Activated T-helper 1 cell treated with anti-CD3 and anti-CD28 coated beads, Interleukin-2, amount 50 U/mL, for 16 hours (primary cell): ENCODE measurements at regions not wholly inside any gene's neighbourhood (a gene's known extent, or its start where the extent isn't known, plus 50 kb on each side); places are given as distances from the start of the nearest gene placed in this dataset.

Experiments
- DNase-seq, 2 donors: peaks; one replicate each; pipeline ENCODE4 v3.0.0-alpha.2; 2020; ENCODE audit warnings: low read depth in 1 of 2, low spot score in 1 of 2

DNA sequence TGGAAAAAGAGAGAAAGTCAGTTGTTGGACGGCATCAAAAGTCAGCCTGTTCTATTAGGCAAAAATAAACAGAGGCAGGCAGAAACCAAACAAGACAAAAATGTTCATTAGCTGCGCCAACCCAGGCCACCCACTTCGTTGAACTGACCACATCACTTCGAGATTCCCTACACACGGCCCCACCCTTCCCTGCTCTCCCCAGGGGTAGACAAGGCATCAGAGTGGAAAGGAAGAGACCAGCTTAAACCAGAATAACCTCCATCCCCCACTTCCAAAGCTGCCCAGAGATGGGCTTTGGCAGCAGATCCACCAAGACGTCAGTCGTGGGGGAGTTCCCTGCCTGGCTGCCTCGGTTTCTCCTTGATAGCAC, 204.6 kb upstream of the TSHZ3 start:
- no peak for DNase-seq

DNA sequence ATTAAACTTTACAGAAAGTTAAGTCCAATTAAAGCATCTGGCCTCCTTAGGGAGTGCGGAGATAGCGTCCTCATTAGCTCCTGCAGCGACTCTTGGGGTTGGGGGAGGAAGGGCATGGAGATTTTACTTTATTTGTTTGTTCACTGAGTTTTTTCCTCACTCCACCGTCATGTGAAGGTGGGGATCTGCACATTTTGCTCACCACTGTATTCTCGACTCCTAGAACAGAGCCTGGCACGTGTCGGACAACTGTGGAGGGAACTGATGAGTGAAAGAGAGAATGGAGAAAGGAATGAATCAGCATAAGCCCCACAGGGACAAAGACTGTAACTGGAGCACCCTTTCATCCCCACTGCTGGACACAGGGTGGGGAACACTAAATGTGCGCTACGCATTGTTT, 205.1 kb upstream of the TSHZ3 start:
- DNase-seq = no peak

DNA sequence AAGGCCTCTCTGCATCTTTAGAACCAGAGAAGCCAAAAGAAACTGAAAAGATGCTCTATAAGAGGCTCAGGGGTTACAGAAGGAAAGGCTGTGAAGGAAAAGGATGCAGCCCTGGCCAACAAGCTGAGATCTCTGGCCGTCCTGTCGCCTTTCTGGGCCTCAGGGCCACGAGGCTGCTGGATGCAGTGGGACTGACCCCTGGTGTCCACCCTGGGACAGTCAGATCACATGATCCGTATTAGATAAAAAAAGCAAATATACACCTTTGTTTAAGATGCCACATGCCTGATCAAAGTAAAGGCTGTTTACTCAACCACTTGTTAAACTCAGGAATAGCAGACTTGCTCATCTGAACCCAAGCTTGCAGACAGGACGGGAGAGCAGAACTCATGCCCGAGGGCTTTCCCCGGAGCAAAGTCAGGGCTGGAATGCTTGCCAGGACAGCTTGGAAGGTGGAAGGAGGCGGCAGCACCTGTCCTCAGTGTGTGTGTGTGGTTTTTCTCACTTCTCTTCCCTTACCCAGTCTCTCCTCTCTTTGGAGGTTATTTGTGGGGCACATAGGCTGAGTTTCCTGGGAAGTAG, 206.5 kb upstream of the TSHZ3 start:
- DNase-seq = no peak

DNA sequence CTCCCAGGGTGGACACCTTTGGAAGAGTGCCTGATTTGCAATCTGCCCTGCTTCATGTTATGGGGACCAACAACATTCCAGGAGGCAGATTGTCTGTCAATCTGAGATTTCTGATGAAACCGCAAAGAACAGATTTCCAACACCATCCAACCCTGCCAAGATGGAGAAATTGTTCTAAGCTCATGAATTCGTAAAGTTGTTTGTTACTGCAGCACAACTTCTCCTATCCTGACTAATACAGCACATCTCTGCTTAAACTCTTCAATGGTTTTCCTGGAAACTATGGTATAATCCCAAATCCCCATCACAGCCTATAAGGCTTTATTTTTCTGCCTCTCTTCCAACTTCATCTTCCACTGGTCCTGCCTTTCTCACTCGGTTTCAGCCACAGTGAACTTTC, 210.3 kb upstream of the TSHZ3 start:
- no peak for DNase-seq

DNA sequence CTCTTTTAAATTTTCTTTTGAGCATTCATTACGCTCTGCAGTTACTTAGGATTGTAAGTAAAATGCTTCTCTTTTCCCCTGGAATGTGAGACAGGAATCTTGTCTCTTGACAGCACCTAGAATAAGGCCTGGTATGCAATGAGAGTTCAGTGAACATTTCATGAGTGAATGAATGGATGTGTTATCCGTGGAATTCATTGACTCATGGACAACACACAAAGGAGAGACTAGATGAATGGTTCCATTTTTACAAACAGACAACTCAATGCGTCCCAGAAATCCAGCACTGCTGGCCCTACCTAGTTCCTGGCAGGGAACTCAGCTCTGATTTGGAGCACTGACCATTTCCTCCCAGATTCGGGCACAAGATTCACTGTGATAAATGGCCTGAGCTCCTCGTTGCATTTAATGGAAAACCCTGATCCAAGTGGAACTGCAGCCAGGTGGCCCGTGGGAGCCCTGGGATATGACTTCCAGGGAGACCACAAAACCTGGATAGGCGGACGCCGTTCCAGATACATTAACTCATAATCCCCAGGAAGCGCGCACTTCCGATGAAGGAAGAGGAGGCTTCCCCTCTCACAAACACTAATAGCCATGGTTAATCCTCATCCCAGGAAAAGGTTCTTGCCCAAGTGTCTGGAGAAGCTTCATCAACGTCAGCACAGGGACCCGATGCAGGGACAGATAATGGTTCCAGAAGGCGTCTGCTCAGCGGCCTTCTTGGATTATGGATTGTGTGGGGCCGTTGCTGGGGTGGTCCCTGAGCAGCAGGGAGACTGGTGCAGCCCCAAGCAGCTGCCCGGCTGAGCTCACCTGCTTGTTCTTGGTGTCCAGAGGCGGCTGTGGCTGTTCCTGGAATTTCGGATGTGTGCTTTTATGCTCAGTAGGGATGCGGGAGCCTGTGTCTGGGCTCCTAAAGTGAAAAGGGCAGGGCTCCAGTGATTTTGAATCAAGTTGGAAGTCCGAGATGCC, 211.1 kb upstream of the TSHZ3 start:
- DNase-seq = no peak

DNA sequence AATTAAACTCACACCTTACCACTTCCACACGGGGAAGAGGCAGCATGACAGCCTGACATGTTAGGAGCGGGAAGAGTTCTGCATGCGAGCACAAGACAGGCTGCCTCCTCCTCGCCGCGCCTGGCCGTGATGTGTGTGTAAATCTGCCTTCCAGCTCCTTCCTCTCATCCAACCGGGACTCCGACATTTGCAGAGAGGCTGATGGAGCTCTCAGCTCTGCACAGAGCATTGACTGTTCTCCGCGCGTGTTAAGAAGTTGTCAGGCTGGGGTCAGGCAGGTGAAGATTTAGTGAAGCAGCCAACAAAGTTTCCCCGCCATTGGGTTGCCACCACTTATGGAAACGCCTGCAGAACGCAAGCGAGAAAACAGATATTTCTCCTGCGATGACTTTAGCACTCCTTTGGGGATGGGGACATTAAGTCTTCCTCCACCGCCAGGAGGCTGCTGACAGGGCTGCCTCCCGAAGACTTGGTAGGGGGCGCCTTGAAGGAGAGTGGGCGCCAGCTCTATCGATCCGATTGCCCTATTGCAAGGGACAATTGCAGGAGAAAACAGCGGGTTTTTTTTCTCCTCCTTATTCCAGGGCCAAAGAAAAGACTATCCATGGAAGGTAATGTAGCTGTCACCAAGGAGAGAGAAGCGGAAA, 213.9 kb upstream of the TSHZ3 start:
- no peak for DNase-seq

DNA sequence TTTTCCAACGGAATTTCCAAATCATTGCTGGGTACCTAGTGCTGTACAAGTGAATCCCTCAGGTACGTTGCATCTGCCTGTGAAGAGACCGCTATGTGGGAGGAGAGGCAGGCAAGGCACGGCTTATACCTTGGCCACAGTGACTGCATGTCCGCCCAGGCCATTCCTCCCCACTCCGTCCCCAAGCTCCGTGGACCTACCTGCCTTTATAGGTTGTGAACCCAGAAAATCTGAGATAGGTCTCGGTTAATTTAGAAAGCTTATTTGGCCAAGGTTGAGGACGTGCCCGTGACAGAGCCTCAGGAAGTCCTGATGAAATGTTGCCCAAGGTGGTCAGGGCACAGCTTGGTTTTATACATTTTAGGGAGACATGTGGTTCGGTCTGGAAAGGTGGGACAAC, 218.5 kb upstream of the TSHZ3 start:
- no peak for DNase-seq

DNA sequence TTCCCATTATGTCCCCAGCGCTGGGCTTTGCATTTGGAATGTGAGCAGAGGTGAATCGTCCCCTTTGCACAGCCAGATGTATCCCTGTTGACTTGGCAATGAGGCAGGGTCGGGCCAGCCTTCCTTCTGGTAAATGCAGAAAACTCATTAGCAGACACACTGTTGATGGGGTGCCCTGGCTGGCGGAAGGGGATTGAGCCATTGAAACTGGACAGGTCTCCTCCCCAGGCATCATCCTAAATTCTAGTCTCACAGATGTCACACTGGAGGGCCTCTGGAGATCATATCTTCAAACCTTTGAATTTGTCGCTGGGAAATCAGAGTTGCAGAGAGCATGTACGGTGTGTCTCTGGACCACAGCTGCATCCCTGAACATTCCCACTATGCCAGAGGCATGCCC, 219.5 kb upstream of the TSHZ3 start:
- no peak for DNase-seq

DNA sequence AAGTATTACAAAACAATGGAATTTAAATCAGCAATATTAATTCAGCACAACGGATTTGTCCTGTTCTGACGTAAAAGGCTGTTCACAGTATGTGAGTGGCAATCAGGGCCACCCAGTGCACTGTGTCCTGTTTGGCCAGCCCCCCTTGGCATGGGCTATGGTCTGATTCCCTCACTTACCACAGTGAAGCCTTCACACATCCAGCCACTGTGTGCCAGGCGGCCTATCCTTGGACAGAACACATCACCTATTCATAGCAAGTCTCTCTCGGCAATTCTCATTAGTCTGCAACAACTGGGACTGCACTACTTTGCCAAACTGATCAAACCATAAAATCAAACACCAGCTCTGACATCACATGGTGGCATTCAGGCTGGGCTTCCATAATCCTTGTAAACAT, 221.5 kb upstream of the TSHZ3 start:
- DNase-seq = no peak

DNA sequence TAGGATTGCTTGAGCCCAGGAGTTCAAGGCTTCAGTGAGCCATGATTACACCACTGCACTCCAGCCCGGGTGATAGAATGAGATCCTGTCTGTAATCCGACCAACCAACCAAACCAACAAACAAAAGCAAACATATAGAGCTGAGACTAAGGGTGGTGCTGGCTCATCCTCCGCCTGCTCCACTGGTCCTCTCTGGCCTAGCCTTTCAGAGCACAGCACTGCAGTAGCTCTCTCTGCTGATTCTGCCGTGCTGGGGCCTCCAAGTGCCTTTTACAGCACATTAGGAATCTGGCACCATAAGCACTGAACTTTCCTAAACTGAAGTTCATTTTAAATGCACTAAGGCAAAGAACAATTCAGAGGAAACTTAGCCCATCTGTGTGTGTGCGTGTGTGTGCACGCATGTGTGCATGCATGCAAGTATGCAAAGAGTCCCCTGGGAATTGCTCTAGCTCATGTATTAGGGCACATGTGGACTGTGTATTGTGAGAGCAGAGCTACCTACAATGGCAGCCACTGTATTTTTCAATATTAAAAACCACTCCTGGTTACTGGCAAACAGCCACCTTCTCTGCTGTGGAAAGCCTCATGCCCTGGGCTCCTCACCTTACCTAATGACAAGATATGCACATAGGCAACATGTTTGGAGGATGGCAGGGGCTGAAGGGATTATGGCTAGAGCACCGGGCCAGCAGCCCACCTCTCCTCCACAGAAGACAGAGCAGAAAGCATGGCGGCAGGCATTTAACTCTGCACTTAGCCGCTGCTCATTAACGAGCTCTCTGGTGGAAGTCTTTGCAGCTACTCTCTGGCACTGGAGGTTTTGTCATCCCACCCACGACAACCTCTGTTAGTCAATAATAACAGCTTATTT, 223.1 kb upstream of the TSHZ3 start:
- no peak for DNase-seq

DNA sequence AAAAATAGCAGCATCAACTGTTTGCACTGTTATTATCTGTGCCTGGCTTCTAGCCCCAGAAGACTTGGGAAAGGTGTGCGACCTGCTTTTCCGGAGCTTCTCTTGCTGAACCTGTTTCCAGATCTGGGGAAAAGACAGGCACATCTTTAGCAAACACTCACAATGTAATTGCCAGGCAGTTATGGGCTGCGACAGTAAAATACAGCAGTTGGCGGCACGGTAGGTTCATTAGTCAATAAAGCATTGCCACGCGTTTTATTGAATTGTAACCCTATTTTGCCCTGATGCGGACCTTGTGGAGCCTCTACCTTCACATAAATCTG, 223.7 kb upstream of the TSHZ3 start:
- no peak for DNase-seq

DNA sequence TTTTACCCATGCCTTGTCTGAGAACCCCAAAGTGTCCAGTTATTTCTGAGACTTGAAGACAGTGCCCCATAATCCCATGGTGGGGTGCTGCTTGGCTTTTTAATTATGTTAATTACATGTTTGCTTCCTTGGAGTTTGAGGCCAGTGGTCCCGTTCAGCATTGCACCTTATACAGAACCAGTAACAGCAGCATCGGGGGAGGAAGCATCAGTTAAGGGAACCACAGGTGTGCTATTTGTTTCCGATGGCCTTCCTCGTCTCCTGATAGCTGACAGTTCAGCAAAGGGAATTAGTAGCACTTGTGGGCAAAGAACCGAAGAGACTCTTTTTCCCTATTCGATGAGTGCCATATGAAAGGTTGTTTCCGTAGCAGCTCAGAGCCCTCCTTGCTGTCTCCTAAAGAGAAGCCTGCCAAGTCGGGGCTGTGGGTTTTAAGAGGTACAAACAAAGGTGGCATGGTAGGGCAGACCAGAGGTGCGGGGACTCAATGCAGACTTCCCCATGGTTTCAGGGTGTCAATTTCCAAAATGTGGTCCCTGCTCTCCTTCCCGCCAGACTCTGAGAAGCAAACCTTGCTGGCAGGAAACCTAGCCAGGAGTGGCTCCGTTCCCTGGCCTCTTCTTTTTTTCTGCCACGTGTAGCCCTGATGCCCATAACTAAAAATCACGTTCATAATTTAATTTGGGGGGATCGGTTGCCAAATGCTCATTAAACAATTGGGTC, 225.2 kb upstream of the TSHZ3 start:
- no peak for DNase-seq

DNA sequence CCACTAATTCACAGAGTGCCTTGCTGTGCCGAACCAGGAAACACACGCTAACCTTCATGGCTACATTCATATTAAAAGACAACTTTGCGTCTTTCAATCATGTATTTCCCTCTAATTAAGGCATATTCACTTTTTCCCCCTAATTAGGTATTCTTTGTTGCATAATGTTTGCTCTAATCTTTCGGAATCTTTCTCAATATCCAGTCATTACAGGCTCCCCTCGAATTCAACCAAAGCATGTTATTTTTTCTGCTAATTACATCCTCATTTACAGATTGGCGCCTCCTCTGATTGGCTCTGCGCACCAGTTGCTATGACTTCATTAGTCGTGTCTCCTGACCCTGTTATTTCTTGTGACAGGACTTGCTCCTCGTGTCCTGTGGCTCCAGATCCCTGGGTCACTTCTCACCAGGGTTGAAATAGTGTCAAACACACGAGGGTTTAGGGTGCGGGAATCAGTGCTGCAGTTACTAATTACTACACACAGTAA, 226.7 kb upstream of the TSHZ3 start:
- no peak for DNase-seq

DNA sequence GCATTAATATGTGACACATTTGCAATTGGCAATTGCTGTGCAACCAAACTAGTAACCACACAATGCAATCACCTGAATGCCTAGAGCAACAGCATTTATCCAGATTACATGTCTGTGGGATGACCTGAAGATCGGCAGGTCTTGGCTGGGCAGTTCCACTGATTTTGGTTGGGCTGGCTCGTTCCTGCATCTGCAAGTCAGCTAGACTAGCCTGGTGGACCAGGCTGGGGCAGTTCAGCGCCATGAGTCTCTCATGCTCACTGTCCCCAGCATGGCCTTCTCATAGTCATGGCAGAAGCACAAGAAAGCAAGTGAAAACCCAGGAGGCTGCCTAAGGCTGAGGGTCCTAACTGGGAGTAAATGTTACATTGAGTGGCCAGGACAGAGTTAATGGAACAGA, 229.1 kb upstream of the TSHZ3 start:
- no peak for DNase-seq

DNA sequence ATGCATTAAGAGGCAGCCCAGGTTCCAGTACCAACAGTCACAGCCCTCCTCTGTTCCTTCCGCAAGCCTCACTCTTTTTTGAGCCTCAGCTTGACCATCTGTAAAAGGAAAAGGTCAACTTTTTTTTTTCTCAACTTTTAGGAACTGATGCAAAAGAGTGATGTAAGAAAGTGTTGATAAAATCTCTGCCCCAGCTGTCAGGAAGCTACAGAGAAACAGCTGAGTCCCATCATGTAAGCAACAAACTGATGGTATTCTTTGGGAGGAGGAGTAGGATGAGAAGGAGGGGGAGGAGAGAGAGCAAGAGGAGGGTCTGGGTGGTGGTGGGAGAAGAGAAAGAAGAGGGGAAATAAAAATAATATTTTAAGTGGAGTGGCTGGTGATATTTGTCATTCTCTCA, 233.9 kb upstream of the TSHZ3 start:
- no peak for DNase-seq

DNA sequence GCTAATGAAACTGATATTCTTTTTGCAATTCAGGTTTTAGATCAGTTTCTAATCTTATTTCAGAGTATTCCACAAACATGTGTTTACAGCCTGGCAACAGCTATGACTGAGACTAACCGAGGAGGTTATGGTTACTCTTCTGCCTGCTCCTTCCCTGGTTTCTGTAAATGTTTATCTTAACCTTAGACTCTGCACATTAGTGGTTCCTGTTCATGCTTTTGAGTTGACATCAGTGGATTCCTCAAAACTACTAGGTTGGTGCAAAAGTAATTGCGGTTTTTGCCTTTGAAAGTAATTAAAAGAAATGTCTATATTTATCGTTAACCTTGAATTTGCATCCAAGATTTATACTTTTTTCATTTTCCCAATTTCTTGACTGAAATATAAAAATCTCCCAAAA, 237.0 kb upstream of the TSHZ3 start:
- DNase-seq = no peak

DNA sequence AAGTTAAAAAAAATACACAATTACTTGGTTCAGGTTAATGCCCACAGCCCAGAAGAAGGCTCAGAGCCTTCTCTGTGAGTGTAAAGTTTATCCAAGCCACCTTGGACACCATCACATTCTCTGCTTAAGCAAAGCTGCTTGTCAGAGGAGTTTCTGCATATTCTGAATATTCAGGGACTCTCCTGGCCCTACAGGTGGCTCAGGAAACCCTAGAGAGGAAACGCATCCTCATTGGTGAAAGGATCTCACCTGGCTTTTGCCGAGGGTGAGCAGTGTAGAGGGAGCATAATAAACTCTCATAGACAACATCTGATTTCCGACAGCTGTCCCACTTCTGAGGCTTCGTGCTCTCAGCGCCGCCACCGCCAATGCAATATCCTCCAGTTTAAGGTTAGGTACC, 239.9 kb upstream of the TSHZ3 start:
- DNase-seq = no peak

DNA sequence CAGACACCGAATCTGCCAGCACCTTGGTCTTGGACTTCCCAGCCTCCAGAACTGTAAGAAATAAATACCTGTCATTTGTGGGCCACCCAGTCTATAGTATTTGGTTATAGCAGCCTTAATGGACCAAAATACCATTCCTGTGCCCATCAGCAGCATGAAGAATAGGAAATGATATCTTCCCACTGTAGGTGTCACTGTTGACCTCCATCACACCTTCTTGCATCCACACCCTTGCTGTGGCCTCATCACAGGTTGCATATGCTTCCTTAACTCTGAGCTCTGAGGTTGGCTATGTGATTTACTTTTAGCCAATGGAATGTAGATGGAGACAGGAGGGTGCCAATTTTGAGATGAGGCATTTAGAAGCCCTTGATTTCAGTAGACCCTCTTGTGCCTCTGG, 242.0 kb upstream of the TSHZ3 start:
- DNase-seq = no peak

DNA sequence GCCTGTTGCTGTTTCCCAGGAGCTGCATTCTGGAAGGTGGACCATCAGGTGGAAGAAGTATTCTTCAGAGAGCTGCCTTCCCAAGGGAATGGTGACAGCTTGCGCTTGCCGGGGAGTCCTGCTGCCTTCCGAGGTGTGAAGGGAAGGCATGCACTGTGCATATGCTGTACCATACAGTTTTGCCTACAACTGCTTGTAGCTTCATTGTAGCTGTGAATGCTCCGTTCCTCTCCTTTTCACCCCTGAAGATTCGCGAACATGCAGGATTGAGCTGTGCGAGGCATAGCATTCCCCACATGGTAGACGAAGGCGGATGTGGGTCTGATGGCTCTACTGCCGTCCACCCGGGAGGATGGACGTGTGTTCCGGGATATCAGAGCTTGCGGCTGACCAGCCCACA, 243.2 kb upstream of the TSHZ3 start:
- no peak for DNase-seq

DNA sequence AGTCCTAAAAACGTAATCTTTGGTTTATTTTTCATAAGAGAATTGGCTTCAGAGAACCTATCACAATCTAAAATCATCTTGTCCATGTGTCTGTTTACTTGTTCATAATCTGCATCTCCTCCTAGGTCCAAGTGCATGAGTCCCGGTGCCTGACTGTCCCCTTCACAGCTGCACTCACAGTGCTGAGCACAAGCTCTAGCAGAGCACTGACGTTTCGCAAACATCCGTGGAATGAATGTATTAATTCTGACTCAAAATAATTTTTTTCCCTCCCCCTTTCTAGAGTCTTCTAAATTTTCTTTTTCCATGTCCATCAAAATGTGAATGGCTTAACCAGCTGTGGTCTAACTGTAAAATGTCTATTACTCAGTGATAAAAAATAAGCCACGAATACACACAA, 245.5 kb upstream of the TSHZ3 start:
- no peak for DNase-seq

DNA sequence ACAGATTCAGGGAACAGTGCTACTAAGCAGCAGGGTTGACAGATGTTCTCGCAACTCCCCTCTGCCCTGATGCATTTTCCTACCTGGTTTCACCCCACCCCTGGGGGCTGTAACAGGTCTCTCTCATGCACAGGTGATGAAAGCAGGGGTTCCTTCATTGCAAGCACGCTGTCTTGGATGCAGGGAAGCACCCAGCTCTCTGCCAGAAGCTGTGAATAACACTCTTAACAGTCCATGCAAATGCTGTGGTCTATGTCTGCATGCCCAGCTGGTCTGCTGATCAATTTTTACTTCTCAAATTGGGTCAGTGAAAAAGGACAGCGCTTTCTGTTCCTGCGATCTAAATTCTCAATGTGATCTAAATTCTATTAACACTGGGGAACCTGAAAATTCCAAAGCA, 246.3 kb upstream of the TSHZ3 start:
- no peak for DNase-seq
